Fibroblast of the aortic adventitia (primary cell): ENCODE measurements at regions not wholly inside any gene's neighbourhood (a gene's known extent, or its start where the extent isn't known, plus 50 kb on each side); places are given as distances from the start of the nearest gene placed in this dataset.

ENCODE experiments used
- DNase-seq: peaks from one replicate; pipeline ENCODE4 v3.0.0-alpha.2; 2010; ENCODE audit warnings: low read depth
- H3K4me3 ChIP-seq: 2 replicates; pipeline ENCODE4 v1.5.1; 2011; ENCODE audit warnings: low read depth, mild to moderate bottlenecking, control low read depth, low read length, moderate library complexity
- CTCF ChIP-seq: IDR thresholded peaks from 2 replicates; pipeline ENCODE4 v1.5.1; 2011; ENCODE audit warnings: mild to moderate bottlenecking, low read length, control low read depth, inconsistent platforms; ENCODE audit not compliant: insufficient read depth

- H3K4me3 ChIP-seq = no peak overlapping the region
- no peak for TF ChIP-seq CTCF
- no peak for DNase-seq
Measured at GRCh38 chr6:147983581-147984366, 358.9 kb upstream of the SASH1 start.

DNA sequence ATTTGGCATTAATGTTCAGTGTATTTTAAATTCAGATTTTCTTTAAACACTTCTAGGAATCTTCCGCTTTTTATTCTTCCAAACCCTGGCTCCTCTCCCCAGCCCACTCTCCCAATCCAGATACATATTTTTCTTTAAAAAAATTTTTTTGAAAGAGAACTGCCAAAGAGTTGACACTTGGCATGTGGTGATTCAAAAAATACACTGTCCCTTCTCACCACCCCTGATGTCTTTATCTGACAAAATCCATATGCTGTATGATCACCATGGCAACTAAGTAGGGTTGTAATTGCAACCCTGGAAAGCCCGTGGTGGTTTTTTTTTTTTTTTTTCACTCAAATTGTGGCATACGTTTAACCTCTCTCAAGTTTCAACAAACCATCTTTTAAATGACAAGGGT, 355.8 kb upstream of the SASH1 start:
- no peak for TF ChIP-seq CTCF
- H3K4me3 ChIP-seq = no peak overlapping the region
- no peak for DNase-seq

DNA sequence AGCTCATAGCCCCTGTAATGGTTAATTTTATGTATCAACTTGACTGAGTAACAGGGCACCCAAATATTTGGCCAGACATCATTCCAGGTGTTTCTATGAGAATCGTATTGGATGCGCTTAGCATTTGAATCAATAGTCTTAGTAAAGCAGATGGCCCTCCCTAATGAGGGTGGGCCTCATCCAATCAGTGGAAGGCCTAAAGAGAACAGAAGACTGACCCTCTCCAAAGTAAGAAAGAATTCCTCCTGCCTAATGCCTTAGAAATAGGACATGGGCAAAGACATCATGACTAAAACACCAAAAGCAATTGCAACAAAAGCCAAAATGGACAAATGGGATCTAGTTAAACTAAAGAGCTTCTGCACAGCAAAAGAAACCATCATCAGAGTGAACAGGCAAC, 352.5 kb upstream of the SASH1 start:
- no peak for TF ChIP-seq CTCF
- H3K4me3 ChIP-seq = no peak overlapping the region
- no peak for DNase-seq

DNA sequence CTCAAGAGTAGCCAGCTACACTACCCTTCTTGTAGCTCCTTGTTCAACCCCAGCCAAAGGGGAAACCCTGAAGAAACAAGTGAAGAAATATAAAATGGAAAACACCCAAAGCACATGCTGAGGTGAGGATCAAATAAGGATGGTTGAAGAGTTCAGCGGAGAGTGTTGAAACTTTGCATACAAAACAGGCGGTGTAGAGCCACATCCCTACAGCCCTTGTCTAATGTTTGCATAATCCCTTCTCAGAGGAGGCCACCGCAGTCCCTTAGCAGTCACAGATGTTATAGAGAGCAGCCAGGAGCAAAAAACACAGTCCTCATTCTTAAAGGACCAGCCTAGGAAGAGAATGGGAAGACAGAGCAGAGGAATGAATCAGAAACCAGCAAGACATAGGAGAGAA, 350.7 kb upstream of the SASH1 start:
- no peak for TF ChIP-seq CTCF
- H3K4me3 ChIP-seq = no peak overlapping the region
- no peak for DNase-seq

- no peak overlapping the region for H3K4me3 ChIP-seq
- no peak for TF ChIP-seq CTCF
- no peak for DNase-seq
Measured at GRCh38 chr6:147999001-147999540, 343.6 kb upstream of the SASH1 start.

GRCh38 chr6:148001844-148002642, 340.6 kb upstream of the SASH1 start:
- no peak overlapping the region for H3K4me3 ChIP-seq
- DNase-seq = no peak

More at GRCh38 chr6:148001844-148002642, 340.6 kb upstream of the SASH1 start:
- TF ChIP-seq CTCF = no peak
